ENCODE measurements at regions not wholly inside any gene's neighbourhood (a gene's known extent, or its start where the extent isn't known, plus 50 kb on each side); places are given as distances from the start of the nearest gene placed in this dataset.
"Not testable (repeated sequence)": the region's sequence is repeated elsewhere in the genome, so short reads cannot be mapped to it uniquely, and the experiment has no call there.

DNA sequence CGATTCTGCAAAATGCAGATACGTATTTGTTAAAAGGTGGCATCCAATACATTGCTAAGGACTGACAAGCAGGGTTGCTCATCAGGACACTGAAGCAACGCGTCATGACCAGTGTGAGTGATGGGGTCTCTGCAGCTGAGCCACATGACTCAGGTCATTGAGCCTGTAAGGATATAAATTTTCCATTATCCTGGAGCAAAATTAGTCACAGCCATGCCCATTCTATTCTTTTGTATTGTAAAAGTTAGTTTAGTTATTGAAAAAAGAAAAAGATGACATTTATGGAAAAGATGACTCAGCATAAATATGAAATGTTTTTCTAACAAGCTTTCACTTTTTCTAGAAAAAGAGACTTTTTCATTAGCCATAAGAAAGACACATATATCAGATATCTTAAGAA, 268.0 kb upstream of the TMEM132C start:
- peak; percentile 62 for DNase-seq (ENCODE audit: low read depth)

DNA sequence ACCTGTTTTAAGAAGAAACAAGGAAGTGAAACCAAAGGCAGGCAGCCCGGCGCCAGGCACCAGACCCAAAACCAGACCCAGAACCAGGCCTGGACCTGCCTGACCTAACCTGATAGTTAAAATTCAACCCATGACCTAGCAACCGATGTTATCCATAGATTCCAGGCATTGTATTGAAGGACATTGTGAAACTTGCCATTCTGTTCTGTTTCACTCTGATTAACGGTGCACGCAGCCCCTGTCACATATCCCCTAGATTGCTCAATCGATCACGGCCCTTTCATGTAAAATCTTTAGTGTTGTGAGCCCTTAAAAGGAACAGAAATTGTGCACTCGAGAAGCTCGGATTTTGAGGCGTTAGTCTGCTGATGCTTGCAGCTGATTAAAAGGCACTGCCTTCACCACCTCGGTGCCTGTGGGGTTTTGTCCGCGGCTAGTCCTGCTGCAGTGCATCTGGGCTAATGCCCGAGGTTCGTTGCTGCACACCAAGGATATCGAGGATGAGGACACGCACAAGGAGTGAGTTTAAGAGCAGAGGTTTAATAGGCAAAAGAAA, 262.5 kb upstream of the TMEM132C start:
- no peak for DNase-seq (ENCODE audit: low read depth)

DNA sequence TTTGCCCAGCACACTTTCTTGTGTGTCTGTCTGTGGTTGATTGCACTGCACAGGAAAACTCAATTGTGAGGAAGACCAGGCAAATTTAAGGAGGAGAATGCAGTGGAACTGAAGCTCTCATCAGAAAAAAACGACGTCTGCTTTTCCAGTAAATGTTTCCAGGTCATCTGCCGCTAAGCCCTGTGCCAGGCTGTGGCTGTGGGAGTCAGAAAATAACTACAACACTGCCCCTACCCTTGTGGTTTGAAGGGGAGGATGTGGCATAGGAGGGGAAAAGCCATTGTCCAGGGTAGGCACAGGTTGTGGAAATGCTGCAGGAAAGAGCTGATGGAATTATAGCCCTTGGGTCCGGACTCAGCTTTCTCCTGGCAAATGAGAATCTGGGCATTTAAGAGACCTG, 259.7 kb upstream of the TMEM132C start:
- DNase-seq (ENCODE audit: low read depth) = no peak

DNA sequence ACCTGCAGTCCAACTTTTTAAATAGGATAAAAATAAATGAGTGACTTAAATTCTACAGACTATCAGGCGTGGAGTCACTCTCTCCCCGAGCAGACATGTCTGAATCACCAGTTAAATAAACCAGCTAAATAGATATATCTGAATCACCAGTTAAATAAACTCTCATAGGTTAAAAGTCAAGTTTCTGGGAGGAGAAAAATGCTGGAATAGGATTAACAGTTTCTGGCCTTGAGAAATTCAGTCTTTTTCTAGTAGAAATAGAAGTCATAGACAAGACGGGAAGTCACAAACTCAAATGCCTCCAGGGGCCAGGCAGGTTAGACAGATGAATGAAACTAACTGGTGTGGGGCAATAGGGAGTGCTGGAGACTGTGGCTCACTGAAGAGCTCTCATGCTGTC, 258.6 kb upstream of the TMEM132C start:
- DNase-seq (ENCODE audit: low read depth) = peak; percentile 56

DNA sequence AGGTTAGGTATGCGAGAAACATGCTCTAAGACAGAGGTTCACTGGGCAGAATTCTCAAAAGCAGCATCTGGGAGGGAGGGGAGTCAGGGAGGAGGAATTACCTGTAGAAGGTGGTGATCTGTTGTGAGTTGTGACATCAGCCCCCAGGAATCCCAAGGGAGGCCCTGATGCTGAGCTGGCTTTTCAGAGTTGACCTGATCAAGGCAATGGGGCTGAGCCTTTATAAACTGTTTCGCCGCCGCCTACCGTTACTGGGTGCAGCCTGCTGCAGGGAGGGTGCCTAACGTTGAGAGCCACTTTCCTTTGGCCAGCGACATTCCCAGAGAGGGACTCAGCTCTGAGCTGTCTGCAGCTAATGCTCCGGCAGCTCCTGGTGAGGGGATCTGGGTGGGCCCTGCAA, 257.9 kb upstream of the TMEM132C start:
- no peak for DNase-seq (ENCODE audit: low read depth)

DNA sequence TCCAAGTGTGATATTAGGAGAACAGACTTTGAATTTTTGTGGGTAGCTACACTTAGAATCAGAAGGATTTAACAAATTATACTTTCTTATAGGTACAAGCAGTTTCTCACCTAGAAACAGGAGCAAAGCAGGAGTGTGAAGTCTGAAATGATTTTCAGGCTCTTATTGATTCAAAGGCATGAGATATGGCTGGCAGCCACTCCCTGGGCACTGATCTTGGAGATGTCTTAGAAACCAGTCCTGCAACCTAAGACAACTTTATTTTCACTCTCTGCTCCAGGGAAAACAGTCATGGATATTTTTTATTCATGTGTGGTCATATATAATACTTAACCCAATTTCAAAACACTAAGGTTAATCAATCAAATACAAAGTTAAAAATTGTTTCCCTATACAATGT, 254.9 kb upstream of the TMEM132C start:
- no peak for DNase-seq (ENCODE audit: low read depth)

DNA sequence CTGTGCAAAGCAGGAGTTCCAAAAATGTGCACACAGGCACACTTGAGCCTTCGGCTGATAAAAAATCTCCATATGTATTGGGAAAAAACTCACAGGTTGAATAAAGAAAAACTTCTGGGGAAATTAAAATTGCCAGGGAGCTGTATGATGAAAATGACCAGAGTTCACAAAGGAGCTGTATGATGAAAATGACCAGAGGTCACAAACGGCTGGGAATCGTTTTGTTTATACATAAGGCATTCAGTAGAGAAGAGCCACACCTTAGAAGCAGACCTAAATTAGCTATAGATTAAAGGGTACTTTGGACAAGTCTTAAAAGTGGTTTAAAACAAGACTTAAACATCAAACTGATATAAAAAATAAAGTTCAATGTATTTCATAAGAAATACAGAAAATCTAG, 251.7 kb upstream of the TMEM132C start:
- no peak for DNase-seq (ENCODE audit: low read depth)

DNA sequence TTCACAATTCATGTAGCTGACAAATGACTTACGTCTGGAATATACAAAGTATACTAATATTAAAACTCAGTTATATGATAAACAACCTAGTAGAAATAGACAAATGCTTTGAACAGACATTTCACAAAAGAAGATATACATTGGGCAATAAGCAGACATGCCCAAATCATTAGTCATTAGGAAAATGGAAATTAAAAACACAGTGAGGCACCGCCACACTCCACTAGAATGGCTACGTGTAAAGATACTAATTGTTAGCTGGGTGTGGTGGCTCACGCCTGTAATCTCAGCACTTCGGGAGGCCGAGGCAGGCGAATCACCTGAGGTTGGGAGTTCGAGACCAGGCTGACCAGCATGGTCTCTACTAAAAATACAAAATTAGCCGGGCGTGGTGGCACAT, 248.9 kb upstream of the TMEM132C start:
- no peak for DNase-seq (ENCODE audit: low read depth)

DNA sequence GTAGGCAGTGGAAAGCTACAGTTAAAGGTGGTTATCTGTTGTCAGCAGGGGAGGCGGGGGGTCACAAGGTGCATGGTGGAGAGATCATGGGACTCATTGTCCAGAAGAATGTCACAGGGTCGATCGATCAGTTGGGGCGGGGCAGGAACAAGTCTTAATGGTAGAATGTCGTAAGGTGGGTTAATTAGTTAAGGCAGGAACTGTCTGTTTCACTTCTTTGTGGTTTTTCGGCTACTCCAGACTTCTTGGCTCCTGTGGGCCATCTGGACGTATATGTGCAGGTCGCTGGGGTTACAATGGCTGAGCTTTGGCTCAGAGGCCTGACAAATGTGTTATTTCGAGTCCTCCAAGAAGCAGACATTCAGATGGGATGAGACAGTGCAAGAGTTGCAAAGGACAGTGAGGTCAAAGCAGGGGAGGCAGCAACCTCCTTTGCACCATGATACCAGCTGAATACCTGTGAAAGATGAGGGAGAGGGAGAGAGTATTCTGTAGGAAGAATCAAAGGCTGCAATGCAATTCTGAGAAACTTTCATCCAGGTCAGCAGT, 246.9 kb upstream of the TMEM132C start:
- DNase-seq (ENCODE audit: low read depth) = no peak

DNA sequence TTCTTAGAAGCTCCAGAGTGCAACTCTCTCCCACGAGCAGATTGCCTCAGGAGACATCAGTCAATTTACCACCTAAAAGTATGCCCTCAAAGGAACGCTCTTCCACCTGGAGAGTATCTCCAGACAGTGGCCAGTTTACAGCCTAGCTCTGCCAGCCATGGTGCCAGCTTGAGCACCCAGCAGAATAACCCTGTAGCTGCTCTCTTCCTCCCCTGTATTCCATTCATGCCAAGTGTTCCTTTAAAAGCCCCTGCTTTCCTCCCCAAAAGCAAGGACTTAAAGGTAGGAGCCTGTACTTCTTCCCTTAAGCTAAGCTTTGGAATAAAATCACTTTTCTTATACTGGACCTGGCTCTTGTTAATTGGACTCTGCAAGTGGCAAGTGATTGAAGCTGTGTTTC, 245.4 kb upstream of the TMEM132C start:
- DNase-seq (ENCODE audit: low read depth) = no peak

DNA sequence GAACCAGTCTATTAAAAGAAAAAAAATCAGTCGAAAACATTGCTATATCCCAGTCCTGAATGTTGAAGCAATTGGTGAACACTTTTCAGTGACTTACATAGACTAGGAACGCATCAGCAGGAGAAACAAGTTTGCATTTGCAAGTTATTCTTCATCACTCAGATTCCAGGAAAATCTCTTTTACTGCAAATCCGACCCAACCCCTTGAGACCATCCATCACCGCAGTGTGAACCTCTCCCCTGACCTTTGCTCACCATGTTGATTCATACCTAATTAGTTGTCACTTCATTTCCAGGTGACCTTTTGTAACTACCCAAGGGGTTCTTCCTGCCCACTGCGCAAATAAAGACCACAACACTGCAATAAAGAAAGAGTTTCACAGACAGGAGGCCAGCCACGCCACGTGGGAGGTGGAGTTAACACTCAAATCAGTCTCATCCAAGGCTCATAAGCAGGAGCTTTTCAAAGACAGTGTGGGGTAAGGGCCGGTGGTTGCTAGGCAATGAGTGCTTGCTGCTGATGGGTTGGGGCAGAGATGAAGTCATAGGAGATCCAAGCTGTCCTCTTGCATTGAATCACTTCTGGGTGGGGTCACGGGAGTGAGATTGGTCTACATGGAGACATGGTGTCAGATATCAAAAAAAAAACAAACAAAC, 241.3 kb upstream of the TMEM132C start:
- DNase-seq (ENCODE audit: low read depth) = peak; percentile 47

DNA sequence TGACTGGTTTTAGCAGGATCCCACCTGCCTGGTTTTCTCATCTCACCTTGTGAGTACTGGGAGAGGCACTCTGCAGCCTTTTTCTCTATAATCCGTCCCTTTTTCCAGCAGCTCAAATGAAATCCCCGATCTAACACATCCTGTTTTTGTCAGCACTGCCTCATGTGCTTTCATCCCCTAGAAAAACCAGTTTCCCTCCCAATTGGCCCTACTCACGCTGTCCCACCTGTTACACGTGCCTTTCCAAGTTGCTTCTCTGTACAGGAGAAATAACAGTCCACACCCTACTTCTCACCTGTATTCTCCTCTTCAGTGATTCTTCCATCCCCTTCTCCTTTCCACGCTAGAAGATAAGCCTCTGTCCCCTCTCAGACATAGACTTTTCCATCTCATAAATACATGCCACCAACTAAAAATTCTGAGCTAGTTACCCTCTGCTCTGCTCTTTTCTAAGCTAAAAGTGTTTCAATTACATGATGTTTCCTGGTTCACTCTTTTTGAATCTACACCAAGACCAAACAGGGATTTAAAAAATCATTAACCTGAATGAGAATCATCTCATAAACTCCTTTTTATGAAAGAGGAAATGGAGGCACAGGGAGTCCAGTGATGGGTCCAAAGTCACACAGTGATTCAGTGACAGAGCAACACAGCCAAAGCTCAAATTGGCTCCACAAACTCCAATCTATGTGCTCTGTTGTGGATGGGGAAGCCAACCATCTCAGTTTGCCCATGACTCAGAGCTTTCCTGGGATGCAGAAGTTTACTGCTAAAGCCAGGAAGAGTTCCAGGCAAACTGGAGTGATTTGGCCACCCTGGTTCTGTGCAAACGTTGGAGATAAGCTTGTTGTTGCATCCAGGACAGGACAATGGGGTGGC, 240.0 kb upstream of the TMEM132C start:
- no peak for DNase-seq (ENCODE audit: low read depth)

DNA sequence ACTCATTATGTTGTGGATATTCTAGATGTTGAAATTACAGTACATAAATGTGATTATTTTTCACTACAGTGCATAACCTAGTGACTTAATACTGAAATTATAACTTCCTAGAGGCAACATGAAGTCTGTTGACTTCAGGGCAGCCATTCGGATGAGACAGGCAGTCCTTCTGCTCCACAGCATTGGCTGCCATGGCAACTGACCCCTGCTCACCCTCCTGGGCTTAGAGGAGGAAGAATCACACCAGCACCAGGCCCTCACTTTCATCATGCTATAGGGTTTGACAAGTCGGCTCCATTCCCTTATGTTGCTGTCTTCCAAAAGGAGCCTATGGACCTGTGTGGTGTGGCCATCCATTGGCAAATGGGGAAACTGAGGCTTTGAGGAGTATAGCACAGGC, 233.5 kb upstream of the TMEM132C start:
- no peak for DNase-seq (ENCODE audit: low read depth)

DNA sequence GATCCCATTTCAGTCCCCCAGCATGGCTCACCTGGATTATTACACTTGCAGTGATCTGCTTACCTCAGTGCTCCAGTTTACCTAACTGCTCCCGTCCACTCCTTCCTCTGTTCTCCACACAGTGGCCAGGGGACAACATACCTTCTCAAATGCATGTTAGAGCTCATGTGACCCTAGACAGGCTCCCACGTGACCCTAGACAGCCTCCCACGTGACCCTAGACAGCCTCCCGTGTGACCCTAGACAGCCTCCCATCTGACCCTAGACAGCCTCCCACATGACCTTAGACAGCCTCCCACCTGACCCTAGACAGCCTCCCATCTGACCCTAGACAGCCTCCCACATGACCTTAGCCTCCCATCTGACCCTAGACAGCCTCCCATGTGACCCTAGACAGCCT, 226.0 kb upstream of the TMEM132C start:
- no peak for DNase-seq (ENCODE audit: low read depth)

DNA sequence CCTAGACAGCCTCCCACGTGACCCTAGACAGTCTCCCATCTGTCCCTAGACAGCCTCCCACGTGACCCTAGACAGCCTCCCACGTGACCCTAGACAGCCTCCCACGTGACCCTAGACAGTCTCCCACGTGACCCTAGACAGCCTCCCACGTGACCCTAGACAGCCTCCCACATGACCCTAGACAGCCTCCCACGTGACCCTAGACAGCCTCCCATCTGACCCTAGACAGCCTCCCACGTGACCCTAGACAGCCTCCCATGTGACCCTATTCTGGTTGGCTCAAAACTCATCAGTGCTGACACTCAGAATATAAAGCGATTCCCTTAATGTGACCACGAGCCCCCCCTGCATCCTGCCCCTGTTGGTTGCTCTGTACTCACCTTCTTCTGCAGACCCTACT, 224.7 kb upstream of the TMEM132C start:
- DNase-seq (ENCODE audit: low read depth) = not testable (repeated sequence)

DNA sequence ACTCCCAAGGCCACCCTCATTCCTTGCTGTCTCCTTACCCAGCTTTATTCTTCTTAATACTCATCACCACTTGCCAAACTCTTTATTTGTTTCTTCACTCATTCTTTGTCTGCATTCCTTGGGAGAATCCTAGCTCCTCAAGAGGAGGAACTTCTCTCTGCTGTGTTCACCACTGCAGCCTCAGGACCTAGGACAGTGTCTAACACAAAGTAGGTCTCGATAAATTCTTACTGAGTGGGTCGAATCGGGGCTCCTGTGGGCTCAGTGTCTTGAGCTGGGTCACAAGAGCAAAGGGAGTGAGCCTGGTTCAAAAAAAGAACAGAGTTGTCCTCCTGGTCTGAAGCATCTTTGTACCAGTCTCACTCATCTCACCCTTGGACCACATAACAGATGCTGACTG, 224.1 kb upstream of the TMEM132C start:
- no peak for DNase-seq (ENCODE audit: low read depth)

DNA sequence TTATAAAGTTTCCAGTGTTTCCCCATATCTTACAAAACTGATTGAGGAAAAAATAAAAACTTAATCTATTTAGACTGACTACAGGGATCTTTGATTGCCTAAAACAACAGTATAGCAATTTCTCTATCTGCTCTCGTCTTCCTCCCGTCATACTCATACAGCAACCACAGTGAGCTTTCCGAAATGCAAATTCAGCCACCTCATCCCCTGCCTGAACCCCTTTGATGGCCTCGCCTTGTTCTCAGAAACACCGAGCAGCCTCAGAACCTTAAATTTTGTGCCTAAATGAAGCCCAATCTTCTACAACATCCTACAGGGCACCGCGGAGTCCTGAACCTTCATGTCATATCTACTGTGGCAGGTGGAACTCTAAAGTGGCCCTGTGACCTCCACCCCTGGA, 223.7 kb upstream of the TMEM132C start:
- no peak for DNase-seq (ENCODE audit: low read depth)

DNA sequence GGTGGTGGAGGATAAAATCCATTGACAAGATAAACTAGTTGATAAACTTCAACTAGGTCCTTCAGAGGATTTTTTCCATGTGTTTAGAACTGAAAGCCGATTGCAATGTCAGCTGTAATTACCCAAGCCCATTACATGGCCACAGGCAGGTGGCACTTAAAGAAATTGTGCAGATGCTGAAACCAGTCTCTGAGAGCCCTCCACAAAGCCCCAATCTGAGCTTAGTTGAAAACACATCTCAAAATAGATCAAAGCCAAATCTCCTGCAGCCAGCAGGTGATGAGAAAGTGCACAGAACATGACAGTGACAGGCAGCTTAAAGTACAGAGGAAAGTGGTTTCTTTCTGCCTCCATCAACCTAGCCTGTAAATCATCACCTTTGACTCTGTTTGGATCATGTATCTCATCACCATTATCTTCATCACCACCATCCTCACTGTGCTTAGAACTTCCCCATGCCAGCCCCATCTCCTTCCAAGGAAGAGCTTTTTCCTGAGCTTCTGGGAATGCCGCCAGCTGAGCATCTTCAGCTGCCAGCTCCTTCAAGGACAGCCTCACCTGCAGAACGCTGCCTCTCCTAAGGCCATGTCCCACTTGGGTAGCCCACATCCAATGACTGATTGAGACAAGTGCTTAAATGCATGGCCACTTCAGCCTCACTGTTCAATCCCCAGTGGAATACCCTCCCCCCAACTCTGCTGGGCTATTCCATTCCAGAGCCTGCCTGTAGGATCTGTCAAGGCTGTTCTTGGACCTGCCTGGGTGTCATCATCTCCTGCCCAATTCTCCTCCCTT, 219.5 kb upstream of the TMEM132C start:
- DNase-seq (ENCODE audit: low read depth) = no peak

DNA sequence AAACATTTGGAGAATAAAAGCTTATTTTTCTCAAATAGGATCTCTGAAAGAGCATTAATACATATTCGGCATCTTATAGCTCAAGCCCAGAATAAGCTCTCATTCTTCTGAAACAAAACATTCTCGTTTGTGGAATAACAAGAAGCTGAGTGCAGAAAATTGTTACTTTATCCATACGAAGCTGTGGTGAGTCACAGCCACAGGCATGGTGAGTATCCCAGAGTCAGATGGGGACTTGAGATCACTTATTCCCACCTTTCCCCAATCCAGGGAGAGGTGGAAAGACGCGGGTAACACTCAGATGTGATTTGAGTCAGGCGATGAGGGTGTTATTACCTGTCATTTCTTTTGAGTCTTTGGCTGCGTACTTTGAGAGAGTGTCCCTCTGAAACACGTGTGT, 214.6 kb upstream of the TMEM132C start:
- peak; percentile 65 for DNase-seq (ENCODE audit: low read depth)

DNA sequence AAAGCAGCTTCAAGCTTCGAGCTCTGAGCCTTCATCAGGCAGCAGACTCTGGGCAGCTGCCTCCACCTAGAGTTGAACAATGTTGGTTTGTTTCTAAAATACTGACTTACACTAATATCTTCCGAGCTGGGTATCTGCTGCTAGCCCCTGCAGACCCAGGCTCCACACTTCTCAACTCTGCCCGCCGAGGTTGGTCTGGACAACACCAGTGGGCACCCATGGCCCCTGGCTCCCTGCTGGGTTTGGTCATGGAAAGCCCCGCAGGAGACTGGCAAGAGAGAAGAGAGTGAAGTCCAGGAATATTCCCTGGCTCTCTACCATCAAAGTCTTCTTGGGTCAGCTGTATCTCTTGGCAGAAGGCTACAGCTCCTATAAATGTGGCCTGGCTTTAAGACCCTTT, 214.2 kb upstream of the TMEM132C start:
- no peak for DNase-seq (ENCODE audit: low read depth)

DNA sequence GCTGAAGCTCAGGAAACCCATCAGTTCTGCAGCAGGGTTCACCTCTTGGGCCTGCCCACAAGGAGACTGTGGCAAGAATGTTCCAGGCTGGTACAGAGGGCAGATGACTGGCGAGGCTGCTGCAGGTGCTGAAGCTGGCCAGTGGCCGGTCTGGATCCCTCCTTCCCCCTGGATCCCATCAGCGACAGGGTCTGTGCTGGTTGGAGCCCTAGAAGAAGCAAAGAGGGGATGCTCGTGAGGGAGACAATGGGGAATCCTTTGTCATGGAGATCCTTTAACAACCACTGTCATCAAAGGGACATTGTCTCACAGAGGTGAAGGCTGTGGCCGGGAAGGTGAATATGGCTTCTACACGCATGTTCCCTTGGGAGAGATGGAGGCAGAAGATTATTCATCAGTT, 211.4 kb upstream of the TMEM132C start:
- no peak for DNase-seq (ENCODE audit: low read depth)

All from Daoy (cell line).